ENCODE measurements at regions not wholly inside any gene's neighbourhood (a gene's known extent, or its start where the extent isn't known, plus 50 kb on each side); places are given as distances from the start of the nearest gene placed in this dataset.
A peak's percentile ranks its signal among the peaks of the same experiment; 100 is the strongest.

DNA sequence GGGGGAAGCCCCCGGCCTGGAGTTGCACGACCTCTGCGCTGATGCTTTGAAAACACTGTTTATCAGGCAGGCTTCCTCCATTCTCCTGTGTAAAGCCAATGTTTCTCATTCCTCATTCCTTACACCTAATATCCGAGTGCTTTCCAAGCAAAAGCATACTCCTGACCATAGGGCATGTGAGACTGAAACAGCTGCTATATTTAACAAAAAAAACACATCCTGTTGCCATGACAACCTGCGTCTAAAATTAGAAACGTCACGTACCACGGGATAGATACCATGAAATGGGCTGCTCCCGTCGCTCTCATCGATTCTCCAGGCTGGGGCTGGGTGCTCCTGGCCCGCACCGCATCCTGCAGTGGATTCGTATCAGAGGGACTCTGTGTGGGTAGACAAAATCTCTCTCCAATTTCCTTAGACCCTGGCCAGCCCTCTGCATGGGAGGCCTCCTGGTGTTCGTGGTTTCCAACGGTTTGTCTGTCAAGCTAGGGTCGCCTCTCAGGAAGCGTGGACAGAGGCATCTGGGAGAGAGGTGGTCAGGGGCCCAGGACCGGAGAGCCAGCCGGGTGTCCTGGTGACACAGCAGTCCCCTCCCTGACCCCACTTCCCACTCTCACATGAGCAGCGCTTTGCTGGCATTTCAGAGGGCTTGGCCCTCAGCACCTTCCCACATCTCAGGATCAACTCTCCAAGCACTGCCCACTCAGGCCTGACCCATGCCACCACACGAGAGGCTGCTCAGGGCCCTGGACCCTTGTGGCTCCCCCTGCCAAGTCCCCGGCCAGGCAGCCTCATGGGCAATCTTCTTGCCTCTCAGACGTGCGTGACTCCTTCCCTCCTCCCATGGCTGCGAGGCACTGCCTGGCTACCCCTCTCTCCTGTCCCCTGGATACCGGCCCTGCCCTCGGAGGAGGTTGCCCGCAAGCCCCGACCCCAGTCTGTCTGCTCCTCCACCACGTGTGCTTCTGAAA, 268.1 kb downstream of the NDUFA10 start:
- no peak for DNase-seq

DNA sequence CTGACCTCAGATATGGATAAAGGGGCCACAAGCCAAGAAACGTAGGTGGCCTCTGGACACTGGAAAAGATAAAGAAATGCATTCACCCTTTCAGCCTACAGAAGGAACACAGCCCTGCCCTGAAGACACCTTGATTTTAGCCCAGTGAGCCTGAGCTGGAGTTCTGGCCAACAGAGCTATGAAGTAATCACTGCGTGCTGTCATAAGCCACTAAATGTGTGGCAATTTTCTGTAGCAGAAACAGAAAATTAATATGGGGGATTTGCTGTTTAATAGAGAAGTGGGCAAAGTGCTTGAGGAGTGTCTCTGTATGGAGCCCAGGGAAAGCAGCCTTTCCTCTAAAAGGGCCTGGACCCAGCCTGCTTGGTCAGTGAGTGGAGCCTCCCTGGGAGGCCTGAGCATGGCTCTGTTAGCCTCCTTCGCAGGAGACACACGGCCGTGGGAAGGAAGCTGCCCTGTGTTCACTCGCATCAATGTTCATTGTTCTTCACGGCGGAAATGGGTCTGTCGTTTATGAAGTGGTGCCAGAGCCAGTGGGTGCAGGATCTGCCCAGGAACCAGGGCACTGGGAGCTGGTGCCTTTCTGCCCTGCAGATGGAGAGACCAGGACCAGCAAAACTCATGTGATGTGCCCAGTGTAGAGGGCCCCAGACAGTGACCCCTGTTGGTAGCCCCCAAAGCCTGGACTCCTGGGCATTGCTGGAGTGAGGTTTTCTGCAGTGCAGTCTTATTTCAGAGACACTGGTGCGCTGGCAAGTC, 268.9 kb downstream of the NDUFA10 start:
- no peak for DNase-seq

DNA sequence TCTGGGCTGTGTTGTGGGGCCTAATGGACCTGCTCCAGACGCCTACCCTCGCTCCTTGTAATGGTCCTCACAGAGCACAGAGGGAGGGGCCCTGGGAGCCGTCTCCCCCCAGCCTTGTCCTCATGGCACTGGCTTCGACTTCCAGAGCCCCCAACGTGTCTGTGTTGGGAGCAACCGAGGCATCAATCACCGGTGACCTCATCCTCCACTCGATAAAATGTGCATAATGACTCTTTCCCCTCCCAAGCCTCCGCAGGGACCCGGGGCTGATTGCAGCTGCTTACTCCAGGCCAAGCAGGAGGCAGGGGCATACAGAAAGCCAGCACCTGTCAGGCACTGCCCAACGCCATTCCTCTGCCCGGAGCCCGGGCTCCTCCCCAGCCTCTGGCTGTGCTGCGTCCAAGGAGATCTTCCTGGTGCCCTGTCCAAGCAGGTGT, 271.7 kb downstream of the NDUFA10 start:
- no peak for DNase-seq

DNA sequence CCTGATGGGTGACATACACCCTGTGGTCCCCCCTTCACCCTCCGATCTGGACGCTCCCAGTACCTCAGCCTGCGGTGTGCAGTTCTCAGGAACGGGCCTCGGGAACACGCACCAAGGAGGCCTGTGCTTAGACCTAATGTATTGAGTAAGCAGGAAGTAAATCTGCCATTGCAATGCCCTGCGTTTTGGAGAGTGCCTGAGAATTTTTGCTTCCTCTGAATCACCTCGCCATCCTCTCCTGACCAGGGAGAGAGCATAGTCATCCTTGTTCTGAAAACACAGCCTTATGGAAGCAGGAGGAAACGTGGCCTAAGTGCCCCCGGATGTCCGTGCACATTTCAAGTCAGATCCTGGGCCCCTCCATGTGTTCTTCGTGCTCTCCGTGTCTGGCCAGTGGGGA, 272.2 kb downstream of the NDUFA10 start:
- no peak for DNase-seq

DNA sequence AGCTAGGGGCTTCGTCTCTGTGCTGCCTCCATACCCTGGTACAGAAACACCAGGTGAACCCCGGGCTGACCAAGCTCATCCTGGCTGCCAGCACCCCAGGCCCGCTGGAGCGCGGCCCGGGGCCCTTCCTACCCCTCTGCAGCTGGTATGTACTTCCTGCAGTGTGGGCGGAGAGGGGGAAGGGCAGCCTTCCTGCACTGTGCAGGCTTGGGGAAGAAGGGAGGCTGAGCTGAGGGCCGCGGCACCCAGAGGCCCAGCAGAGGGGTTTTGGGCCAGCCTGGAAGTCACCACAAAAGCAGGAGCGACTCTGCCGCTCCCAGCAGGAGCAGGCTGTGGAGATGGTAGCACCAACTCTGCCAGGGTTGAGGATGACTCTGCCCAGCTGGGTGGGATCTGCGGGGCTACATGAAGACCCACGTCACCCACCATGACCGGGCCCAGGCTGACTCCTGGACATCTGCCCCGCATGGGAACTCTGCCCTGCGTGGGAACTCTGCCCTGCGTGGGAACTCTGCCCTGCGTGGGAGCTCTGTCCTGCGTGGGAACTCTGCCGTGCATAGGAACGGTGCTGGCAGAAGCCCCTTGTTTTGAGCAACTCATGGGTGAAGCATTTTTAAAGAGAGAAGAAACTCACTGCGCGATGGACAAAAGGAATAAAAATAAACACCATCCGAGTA, 273.3 kb downstream of the NDUFA10 start:
- peak; percentile 73 for DNase-seq

DNA sequence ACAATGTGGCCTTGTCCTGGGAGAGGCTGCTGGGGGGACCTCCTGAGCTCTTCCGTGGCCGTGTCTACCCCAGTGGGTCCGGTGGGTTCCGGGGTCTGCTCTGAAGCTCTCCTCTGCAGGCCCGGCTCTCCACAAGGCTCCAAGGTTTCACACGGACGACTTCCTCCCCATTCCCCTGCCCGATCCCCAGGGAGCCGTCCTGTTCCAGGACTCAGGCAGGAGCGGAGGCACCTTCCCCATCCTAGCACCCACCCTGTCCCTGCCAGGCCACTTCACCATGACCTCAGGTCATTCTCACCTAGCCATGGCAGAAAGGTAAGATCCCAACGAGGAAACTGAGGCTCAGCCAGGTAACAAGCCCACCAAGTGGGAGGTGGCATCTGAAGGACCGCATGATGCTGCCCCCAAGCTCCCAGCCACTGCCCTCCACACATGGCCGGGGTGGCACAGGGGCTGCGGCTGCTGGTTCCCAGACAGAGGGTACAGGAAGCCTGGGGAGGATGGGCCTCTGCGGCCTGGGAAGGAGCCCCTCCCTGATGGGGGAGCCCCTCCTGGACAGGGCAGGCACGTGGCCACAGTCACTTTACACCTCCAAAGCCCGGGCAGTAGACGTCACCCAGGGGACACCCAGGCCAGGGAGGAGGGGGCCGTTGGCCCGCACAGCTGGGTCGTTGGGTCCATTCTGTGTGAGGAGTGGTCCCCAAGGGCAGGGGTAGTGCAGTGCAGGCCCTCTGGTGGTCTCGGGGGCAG, 274.0 kb downstream of the NDUFA10 start:
- no peak for DNase-seq

DNA sequence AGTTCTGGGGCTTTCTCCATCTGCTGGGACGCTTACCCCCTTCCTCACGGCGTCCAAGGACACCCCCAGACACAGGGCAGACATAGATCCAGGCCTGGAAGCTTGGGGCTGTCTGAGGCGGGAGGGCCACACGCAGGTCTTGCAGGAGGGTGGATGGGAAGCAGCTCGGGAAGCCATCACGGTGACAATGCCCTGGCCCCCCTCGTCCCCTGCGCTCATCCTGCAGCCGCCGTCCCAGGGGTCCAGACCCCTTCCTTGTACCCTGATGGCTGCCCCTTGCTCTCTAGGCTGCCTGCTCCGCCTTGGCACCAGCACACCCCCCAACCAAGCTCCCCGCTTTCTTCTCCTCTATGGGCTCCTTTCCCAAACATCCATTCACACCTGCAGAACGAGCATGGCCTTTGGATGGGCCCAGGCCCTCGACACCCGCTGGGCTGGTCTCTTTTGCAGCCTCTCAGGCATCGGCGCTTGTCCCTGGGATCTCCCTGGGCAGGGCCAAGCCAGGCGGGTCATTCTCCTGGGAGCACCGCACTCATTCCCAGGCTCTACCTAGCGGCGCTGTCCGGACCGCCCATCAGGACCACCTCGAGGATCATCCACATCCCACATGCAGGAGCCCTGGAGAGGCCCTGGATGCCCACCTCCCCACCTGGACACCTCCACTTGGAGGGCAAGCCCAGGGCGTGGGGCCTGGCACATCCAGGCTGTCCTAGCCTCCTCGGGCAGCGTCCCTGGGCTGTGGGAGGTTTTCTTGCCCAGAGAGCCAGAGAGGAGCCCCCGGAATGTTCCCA, 274.9 kb downstream of the NDUFA10 start:
- no peak for DNase-seq

DNA sequence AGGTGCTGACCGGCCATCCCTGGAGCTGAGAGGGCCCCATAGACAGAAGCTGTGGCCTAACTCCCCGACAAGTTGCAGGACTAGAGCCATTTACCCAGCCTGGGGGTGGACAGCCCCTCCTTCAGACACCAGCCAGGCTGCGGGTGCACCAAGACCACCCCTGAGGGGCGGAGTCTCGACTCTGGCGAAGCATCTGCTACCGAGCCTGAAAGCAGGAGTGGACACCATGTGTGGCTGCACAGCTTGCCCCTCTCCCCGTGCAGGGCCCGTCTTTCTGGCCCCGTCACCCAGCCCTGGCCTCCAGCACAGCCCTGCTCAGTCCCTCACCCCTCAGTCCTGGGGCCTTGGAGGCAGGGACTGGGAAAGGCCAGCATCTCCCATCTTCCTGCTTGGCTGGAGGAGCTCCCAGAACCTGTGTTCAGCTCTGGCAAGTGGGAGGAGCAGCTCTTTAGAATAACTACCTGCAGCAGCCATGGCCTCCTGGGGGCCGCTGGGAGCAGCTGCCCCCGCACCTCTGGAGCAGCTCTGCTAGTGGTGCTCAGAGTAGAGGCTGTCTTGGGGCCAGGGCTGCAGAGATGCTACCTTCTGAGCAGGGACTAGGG, 275.8 kb downstream of the NDUFA10 start:
- no peak for DNase-seq

DNA sequence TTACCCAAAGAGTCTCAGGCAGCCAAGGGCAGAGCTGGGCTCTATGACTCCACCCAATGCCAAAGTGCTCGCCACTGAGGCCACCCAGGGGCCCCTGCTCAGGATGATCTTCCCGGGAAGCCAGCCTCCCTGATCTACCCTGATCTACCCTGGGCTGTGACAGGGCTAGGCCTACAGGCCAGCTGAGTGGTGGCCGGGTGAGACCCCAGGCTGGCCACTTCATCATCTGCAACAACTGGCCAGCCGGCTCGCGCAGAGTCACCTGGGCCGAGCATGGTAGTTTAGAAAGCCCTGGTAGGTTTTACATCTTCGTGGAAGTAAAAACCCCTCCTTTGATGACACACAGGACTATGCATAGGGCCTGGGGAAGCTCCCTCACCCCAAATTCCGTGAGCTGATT, 276.3 kb downstream of the NDUFA10 start:
- DNase-seq = no peak

DNA sequence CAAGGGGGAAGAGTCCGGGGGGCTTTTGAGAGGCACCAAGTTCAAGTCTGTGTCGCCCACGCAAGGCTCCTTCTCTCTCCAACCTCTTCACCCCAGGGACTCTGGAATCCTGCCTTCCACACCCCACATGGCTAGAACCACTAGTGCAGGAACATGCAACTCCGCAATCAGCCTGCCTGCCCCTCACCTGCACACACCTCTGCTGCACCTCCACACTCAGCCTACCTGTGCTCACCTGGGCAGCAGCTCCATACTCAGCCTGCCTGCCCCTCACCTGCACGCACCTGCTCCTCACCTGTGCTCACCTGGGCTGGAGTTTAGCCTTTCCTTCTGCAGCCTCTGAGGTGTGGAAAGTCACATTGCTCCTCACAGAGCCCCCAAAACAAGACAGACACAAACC, 277.4 kb downstream of the NDUFA10 start:
- no peak for DNase-seq

DNA sequence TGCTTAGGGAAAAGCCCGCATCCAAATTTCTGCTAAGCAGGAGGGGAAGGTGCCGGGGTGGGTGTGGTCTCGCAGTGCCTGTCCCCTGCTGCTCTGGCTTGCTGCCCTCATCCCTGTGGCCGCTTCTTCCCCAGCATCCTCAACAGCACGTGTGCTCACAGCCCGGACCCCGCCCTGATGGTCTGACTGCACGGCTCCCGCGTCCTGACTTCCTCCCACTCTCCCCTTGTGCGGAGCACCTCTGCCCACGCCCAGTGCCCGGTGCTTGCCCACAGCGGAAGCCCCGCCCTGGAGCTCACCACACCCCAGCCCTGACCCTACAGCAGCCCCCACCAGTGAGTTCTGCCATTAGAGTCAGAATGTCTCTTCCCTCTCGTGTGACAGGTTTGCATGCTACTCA, 277.9 kb downstream of the NDUFA10 start:
- no peak for DNase-seq

DNA sequence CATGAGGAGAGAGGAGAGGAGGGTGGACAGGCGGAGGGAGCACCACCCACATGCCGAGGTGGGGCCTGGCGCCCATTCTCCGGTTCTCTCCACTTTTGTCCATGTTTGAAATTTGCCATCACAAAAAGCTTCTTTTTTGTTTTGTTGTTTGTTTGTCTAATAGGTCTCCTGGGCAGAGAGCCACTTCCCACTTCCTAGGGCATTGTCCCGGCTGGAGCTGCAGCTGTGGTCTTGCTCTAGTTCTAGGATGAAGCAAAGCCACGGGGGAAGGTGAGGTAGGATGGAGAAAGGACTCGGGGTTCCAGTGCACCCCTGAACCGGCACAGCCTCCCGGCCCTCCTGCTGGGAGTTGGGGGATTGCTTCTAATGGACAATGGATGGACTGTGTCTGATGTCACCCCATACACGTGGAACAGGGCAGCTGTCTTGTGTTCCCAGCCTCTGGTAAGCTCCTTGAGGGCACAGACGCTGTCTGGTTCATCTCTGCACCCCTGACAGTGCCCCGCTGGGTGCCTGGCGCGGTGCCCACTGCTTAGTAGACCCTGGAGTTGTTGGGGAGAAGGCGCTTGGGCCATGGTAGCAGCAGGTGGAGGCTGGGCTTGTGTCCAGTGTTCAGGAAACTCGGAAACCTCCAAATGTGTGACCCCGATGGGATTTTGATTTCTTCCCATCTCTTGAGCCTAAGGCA, 278.4 kb downstream of the NDUFA10 start:
- no peak for DNase-seq

DNA sequence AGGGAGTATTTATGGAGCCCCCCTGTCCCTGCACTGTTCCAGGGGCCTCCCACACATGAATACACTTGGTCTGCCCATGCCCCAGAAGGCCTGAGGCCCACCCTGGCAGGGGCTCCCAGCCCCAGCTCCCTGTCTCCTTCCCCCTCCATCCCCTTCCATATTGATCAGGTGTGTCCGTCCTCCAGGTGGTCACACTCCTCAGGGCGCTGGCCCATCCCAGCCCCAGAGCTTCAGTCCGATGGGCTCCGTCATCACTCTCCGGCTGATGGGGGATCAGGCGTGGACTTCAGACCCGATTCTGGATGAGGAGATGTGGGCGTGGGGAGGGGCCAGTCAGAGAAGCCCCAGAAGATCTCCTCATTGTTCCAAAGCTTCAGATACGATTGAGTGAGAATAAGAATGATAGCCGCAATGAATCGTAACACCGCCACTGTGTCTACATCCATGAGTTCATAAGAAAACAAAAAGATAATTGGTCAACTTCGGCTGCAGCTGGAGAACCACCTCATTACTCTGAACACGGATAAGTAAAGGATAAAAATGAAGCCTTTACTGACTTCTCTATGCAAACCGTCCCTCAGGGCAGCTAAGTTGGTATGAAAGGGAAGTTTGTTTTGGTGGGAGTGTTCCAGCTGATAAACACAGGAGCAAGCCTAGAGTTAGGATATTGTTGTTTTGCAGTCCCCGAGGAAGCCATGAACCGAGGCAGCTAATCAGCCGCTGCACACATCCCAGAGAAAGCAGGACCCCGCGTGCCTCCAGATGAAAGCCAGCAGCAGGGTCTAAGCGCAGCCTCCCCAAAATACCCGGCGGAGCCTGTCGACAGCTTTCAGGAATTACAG, 279.5 kb downstream of the NDUFA10 start:
- DNase-seq = no peak

DNA sequence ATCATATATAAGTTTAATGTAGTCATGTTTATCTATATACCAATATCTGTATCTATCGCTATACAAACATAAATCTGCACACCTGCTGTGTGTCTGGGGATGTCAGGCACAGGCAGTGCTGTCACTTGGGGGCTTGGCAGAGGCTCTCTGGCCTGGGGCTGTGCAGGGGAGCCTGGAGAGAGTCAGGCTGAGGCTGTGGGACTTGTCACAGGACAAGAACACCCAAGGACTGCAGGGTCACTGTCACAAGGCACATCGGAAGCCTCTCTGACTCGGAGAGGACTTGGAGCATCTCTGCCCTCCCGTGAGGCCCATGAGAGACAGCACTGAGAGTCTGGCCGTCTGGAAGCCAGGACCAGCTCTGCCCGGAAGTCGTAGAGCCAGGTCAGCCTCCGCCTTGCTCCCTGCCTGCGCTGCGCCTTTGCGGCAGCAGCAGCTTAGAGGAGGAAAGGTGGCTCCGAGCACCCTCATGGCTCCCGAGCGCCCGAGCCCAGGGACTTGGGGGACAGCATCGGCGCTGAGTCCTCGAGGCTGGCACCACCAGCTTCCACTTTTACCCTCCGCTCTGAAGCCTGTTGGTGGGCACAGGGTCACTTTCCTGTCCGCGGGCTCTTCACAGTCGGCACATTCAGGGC, 280.3 kb downstream of the NDUFA10 start:
- DNase-seq = no peak

DNA sequence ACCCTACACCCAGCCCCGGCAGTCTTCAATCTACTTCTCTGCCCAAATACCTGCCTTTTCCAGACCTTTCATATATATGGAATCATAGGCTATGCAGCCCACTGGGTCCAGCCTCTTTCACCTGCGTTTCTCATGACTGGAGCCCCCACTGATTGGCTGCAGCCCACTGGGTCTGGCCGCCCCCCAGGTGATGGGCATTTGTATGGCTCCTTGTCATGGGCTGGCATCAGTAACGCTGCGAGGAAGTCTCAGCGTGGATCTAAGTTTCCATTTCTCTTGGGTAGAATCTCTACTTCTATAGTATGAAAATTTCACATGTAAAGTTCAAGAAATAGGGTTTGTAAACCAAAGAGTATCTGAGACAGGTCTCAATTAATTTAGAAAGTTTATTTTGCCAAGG, 281.9 kb downstream of the NDUFA10 start:
- no peak for DNase-seq

DNA sequence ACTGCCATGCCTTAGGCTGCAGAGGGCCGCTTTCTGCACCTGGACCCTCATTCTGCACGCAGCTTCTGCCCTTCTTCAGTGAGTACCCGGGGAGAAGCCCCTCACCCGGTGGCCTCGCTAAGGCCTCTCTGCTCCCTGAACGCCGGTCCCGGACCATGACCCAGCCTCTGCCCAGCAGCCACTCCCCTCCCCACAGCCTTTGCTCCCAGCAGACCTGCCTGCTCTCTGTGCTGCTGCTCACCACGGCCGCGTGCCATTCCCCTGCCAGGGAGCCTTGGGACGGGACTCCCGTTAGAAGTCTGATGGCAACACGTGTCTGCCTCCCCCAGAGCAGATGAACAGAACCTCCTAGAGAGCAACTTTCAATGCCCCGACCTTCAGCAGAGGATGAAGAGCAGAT, 282.8 kb downstream of the NDUFA10 start:
- DNase-seq = no peak

DNA sequence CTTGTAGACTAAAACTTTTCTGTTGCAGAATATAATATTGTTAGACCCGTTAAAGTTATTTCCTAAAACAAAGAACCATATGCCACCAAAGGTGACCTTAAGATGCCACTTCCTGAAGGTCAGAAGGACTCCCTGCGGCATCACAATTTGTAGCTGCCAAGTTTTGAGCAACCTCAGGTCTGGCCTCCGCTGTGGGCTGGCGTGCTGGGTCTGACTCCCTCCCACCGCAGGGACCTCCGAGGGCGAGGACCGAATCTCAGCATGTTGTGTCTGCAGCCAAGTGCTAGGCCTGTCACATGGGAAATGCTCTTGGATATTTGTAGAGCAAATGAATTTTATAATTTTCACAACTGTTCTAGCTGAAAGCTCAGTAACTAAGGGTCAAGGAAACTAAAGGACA, 285.9 kb downstream of the NDUFA10 start:
- no peak for DNase-seq

DNA sequence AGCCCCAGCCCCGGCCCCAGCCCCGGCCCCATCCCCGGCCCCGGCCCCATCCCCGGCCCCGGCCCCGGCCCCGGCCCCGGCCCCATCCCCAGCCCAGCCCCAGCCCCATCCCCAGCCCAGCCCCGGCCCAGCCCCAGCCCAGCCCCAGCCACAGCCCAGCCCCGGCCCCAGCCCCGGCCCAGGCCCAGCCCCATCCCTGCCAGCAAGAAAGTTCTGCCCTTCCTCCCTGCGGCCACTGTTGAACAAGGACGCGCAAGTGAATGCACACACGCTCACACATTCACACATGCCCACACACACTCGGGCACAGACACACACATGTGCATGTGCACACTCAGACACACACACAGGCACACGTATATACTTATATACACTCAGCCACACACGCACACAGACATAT, 287.0 kb downstream of the NDUFA10 start:
- DNase-seq = no peak

DNA sequence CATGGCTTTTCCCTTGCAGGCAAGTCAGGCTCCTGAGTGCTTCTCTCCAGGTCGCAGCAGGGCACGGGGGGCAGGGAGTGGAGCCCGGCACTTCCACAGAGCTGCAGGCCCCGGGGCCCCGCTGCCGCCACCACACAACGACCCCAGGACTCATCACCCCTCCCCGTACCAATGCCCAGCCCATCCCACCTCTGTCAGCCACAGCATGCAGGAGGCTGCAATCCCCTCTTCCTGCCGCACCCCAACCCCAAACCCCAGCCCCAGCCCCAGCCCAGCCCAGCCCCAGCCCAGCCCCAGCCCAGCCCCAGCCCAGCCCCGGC, 288.0 kb downstream of the NDUFA10 start:
- no peak for DNase-seq

Data from activated effector memory CD4-positive, alpha-beta T cell treated with anti-CD3 and anti-CD28 coated beads, Interleukin-2, amount 50 U/mL, for 16 hours (primary cell).